ENCODE measurements at regions not wholly inside any gene's neighbourhood (a gene's known extent, or its start where the extent isn't known, plus 50 kb on each side); places are given as distances from the start of the nearest gene placed in this dataset.

GRCh38 chr4:155140889-155141288, 67.5 kb upstream of the NPY2R start:
- Histone ChIP-seq H3K4me3 (ENCODE audit: low read length, poor library complexity, severe bottlenecking) (no peak overlapping the region), H3K36me3 (ENCODE audit: insufficient read depth, low read length) (no peaks in the 10 kb centered on the region), H3K9ac (ENCODE audit: low read depth, low read length, poor library complexity, severe bottlenecking) (no peak overlapping the region), H2AFZ (ENCODE audit: low read length) (no peak overlapping the region), H4K20me1 (ENCODE audit: insufficient read depth, low read length, poor library complexity, severe bottlenecking) (no peaks in the 10 kb centered on the region), H3K4me2 (ENCODE audit: low read depth, low read length, poor library complexity, severe bottlenecking) (no peak overlapping the region), H3K9me2 (replicated peaks; ENCODE audit: low read depth, low read length) (no peaks in the 10 kb centered on the region), H3K9me3 (ENCODE audit: insufficient read depth, low read depth, low read length) (no peaks in the 10 kb centered on the region), H3K4me1 (ENCODE audit: insufficient read depth, low read length, poor library complexity, severe bottlenecking) (no peaks in the 10 kb centered on the region), H3K79me2 (ENCODE audit: insufficient read depth, low read length) (no peaks in the 10 kb centered on the region), H3F3A (ENCODE audit: low read depth) (no peaks in the 10 kb centered on the region), H3K27me3 (ENCODE audit: insufficient read depth, low read length, poor library complexity, severe bottlenecking) (no peaks in the 10 kb centered on the region)
- TF ChIP-seq EZH2phosphoT487 (IDR thresholded peaks at IDR 0.05; ENCODE audit: borderline replicate concordance) (no peak), CTCF (conservative IDR thresholded peaks at IDR 0.05; ENCODE audit: low read length) (no peak)

- Histone ChIP-seq H3K4me1 (ENCODE audit: insufficient read depth, low read length, poor library complexity, severe bottlenecking) (no peaks in the 10 kb centered on the region), H3K9ac (ENCODE audit: low read depth, low read length, poor library complexity, severe bottlenecking) (no peak overlapping the region)
Observed at GRCh38 chr4:155143512-155143911, 64.9 kb upstream of the NPY2R start.

More at GRCh38 chr4:155143512-155143911, 64.9 kb upstream of the NPY2R start:
- H3K4me2 ChIP-seq (ENCODE audit: low read depth, low read length, poor library complexity, severe bottlenecking) = no peak overlapping the region
- TF ChIP-seq CTCF (conservative IDR thresholded peaks at IDR 0.05; ENCODE audit: low read length) (no peak), EZH2phosphoT487 (IDR thresholded peaks at IDR 0.05; ENCODE audit: borderline replicate concordance) (no peak)
- no peaks in the 10 kb centered on the region for H3F3A ChIP-seq (ENCODE audit: low read depth)
- no peaks in the 10 kb centered on the region for H3K9me3 ChIP-seq (ENCODE audit: insufficient read depth, low read depth, low read length)
- no peaks in the 10 kb centered on the region for H3K9me2 ChIP-seq (replicated peaks; ENCODE audit: low read depth, low read length)
- no peaks in the 10 kb centered on the region for H3K36me3 ChIP-seq (ENCODE audit: insufficient read depth, low read length)
- no peaks in the 10 kb centered on the region for H3K27me3 ChIP-seq (ENCODE audit: insufficient read depth, low read length, poor library complexity, severe bottlenecking)
- no peaks in the 10 kb centered on the region for H4K20me1 ChIP-seq (ENCODE audit: insufficient read depth, low read length, poor library complexity, severe bottlenecking)
- no peak overlapping the region for H3K4me3 ChIP-seq (ENCODE audit: low read length, poor library complexity, severe bottlenecking)
- H2AFZ ChIP-seq (ENCODE audit: low read length) = no peak overlapping the region
- no peaks in the 10 kb centered on the region for H3K79me2 ChIP-seq (ENCODE audit: insufficient read depth, low read length)

All from Loucy (cell line).